HG03354 (cell line): ENCODE measurements at regions not wholly inside any gene's neighbourhood (a gene's known extent, or its start where the extent isn't known, plus 50 kb on each side); places are given as distances from the start of the nearest gene placed in this dataset.

Experiments
- ATAC-seq: cut with Tn5 transposase; IDR thresholded peaks from one replicate; pipeline ENCODE4 v1.9.1; 2021; ENCODE audit warnings: mild to moderate bottlenecking; ENCODE audit not compliant: unreplicated experiment, poor library complexity, severe bottlenecking

- ATAC-seq: no peak
Observed at GRCh38 chr22:49562685-49563249, 264.9 kb downstream of the BRD1 start.

DNA sequence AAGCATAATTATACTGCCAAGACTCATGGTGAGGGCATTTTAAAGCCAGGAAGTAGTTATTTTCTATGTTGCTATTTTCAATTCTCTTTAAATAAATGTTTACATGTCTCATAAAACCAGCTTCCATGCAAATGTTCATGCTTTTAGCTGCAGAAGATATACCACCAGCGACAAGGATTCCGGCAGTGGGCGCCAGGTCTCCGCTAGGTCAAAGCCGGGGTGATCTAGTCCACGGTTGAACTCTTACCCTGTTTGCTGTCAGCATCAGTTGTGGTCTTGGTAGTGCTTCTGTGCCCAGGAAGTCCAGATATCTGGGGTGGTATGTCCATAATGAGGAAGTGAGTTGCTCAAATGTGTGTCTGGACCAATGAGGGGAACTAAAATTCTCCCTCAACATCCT, 265.7 kb downstream of the BRD1 start:
- ATAC-seq: no peak

GRCh38 chr22:49561338-49561737, 266.3 kb downstream of the BRD1 start:
- no peak for ATAC-seq

GRCh38 chr22:49555526-49555925, 272.1 kb downstream of the BRD1 start:
- no peak for ATAC-seq

- no peak for ATAC-seq
Observed at GRCh38 chr22:49554741-49555140, 272.9 kb downstream of the BRD1 start.

GRCh38 chr22:49554296-49554625, 273.4 kb downstream of the BRD1 start:
- ATAC-seq: no peak

DNA sequence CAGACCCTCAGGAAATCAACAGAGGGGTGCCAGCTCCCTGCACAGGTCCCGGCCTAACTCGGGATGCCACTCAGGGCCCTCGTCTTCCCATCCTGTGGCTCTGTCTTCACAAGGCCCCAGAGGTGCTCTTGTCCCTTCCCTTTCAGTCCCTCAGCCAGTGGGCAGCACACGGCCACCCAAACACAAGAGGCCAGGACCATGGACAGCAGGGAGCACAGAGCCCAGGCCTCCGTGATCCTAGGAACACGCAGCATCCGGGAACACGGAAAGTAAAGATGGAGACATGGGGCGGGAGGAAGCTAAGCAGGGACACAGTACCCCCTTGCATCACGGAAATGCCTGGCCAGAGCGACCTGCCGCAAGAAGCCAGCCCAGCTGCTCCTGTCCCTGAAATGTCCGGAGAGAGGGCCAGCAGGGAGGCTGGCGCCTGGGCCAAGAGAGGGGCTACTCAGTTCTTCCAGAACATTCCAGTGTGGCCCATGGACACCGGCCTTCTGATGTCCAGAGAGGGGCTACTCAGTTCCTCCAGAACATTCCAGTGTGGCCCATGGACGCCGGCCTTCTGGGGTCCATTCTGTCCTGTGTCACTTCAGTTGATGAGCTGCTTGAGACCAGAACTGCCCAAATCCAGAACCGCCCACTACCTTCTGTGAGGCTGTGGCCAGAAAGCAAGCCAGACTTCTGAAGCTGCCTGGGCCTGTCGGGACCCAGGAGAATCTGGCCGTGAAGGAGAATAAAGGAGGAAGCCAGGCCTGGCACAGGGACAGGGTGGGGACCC, 274.0 kb downstream of the BRD1 start:
- no peak for ATAC-seq

DNA sequence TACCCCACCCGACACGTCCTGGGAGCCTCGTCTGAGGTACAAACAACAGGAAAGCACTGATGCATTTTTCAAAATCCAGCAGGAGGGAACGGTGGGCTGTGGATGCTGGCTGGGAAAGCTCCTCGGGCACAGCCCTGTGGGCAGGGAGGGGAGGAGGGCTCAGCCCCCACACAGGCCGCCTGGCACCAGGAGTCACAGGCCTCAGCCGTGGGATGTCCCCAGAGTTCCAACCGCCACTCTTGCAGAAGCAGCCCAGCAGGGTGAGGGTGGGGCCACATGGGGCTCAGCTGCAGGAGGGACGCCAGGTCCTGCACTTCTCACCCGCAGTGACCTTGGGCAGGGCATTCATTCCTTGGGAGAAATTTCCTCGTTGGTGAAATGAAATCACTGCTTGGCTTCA, 274.6 kb downstream of the BRD1 start:
- no peak for ATAC-seq

GRCh38 chr22:49551897-49552614, 275.6 kb downstream of the BRD1 start:
- ATAC-seq: no peak

GRCh38 chr22:49551446-49551845, 276.2 kb downstream of the BRD1 start:
- no peak for ATAC-seq

GRCh38 chr22:49550766-49551362, 276.8 kb downstream of the BRD1 start:
- ATAC-seq: no peak

DNA sequence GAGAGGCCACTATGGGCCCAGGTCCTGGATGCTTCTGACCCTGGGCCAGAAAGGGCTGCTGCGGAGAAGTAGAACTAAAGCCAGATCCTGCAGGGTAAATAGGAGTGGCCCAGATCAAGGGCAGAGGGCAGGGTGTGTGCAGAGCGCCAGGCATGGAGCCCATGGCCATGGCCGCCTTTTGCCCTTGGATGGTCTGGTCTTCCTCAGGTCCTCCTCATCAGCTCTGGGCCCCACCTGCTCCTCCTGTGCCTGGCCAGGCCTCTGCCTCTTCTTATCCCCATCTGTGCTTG, 277.6 kb downstream of the BRD1 start:
- ATAC-seq: no peak

DNA sequence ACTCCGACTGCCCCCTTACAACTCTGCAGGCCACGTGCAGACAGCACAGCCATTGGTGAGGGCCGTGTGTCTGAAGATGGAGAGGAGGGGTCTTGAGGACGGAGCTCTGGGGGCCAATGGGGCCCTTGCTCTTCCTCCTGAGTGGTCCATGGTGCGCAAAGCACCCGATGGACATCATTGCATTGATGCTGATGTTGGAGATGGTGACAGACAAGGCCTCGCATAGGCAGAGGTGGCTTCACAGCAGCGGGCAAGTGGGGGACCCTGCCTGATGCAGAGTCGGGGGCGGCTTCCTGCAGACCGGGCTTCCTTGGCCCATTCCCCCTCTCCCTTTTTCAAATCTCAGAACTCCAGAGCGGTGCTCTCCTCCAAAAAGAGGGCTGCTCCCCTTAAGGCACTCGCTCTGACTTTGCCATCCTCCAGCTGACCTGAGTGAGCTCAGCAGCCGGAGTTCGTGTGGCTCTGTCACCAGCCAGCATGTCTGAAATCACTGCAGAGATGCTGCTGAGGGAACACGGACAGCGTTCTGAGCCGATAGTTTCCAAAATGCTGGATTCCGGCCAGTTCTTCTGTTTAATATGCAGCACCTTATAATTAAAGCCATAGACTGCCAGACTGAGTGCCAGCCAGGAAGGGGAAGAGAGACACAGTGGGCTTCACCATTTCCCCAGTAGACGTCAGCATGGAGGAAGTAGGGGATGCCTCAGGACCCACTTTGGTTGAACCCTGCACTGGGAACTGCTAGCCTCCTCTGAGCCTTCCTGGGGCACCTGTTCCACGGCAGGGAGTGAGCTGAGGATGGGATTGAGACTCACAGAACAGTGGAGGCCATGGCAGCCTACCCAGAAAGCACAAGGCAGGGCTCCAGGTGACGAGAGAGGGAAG, 278.2 kb downstream of the BRD1 start:
- no peak for ATAC-seq

- ATAC-seq: no peak
Observed at GRCh38 chr22:49548356-49549202, 279.1 kb downstream of the BRD1 start.

GRCh38 chr22:49547751-49548239, 279.9 kb downstream of the BRD1 start:
- ATAC-seq: no peak

DNA sequence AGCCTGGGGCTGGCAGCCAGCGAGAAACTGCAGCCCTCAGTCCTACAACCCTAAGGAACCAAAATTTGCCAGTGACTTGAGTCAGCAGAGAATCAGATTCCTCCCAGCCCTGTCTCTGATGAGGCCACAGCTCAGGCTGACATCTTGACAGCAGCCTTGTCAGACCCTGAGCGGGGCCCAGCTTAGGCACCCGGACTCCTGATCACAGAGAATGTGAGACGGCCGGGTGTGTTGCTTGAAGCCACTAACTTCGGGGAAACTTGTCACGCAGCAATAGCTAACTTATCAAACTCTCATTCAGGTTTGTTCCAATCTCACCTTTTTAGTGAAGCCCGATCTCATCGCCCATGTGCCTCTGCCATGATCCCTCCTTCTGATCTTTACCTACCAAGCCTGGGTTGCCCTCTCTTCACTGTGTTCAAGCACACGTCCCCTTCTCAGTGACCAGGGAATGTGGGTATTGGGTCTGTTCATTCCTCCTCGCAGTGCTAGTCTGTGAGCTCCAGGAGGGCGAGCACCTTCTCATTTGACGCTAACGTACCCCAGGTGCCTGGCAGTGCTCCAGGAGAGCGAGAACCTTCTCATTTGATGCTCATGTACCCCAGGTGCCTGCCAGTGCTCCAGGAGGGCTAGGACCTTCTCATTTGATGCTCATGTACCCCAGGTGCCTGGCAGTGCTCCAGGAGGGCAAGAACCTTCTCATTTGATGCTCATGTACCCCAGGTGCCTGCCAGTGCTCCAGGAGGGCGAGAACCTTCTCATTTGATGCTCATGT, 280.7 kb downstream of the BRD1 start:
- ATAC-seq: no peak

DNA sequence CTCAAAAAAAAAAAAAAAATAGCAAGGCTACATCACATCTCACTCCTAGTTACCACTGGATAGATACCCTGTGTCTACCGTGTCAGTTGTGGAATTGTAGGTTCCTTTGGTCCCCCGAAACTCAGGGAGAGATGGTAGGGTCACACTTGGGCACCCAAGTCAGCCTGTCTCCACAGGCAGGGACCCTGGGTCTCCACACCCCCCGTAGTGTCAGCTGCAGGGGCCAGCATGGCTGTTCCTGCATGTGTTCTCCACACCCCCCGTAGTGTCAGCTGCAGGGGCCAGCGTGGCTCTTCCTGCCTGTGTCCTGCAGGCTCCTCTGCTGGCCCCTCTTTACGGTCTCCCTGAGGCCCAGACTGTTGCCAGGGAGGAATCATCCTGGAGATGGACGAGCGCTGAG, 282.1 kb downstream of the BRD1 start:
- no peak for ATAC-seq

DNA sequence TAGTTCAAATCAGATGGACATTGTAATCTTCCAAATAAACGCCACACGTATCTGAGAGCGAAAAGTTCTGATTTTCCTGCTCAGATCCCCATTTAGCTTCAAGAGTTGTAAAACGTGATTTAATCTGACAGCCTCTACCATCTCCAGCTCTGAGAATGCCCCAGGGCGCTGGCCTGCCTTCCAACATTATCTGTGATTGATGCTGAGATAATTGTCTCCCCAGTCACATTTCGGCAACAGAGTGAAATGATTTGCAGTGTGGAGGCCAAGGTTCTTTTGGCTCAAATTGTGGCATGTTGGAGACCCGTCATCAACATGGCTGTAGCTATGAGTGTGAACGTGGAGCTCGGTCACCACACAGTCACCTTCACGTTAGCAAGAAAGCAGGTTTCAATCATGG, 283.4 kb downstream of the BRD1 start:
- ATAC-seq: no peak
